Gastroesophageal sphincter (tissue), 4 donors: ENCODE measurements at regions not wholly inside any gene's neighbourhood (a gene's known extent, or its start where the extent isn't known, plus 50 kb on each side); places are given as distances from the start of the nearest gene placed in this dataset.

ENCODE experiments used
- ATAC-seq: fragments of 150-250 bp; one replicate; pipeline ENCODE4 v1.9.1; 2016; ENCODE audit warnings: mild to moderate bottlenecking, moderate library complexity
- H3K27ac ChIP-seq, 4 donors: fragments of 200-600 bp; sonication (generic) in 3 of 4; 1 replicate in 3 of 4; 2 replicates in 1 of 4; pipeline ENCODE4 v1.5.1; 2016 to 2019
- H3K27me3 ChIP-seq: fragments of 200-600 bp; sonication (generic); one replicate; pipeline ENCODE4 v1.5.1; 2019
- H3K36me3 ChIP-seq, 2 donors: fragments of 200-600 bp; sonication (generic); one replicate each; pipeline ENCODE4 v1.5.1; 2019; ENCODE audit warnings: control low read depth in 1 of 2
- H3K4me1 ChIP-seq, 3 donors: fragments of 200-600 bp; sonication (generic); 1 replicate in 2 of 3; 2 replicates in 1 of 3; pipeline ENCODE4 v1.5.1; 2016 to 2019; ENCODE audit warnings: control low read depth in 2 of 3
- H3K4me3 ChIP-seq, 2 donors: fragments of 200-600 bp; sonication (generic); one replicate each; pipeline ENCODE4 v1.5.1; 2019; ENCODE audit warnings: mild to moderate bottlenecking in 1 of 2, moderate library complexity in 1 of 2
- H3K9me3 ChIP-seq, 3 donors: fragments of 200-600 bp; sonication (generic); one replicate each; pipeline ENCODE4 v1.5.1; 2017 to 2019; ENCODE audit warnings: control low read depth in 2 of 3
- EP300 ChIP-seq: sonication (generic); formaldehyde crosslinking; IDR thresholded peaks from one replicate; pipeline ENCODE4 v1.6.1; 2017; ENCODE audit warnings: antibody characterized with exemption, mild to moderate bottlenecking
- POLR2A ChIP-seq, 2 donors: fragments of 450-650 bp; IDR thresholded peaks; one replicate each; pipeline ENCODE4 v1.6.1; 2017; ENCODE audit warnings: antibody characterized with exemption in 2 of 2, mild to moderate bottlenecking in 2 of 2, moderate library complexity in 1 of 2
- POLR2AphosphoS5 ChIP-seq: sonication (generic); formaldehyde crosslinking; IDR thresholded peaks from one replicate; pipeline ENCODE4 v1.6.1; 2017; ENCODE audit warnings: antibody characterized with exemption
- WGBS, 2 donors: methylation state at CpG; one replicate each; pipeline ENCODE4 v1.1.5; 2018; ENCODE audit warnings: low coverage in 1 of 2; 5-methylcytosine and 5-hydroxymethylcytosine counted together
- TF ChIP-seq, protein P1 (sequence below), 4 experiments: fragments of 200-600 bp in 2 of 4; fragments of 450-650 bp in 2 of 4; sonication (generic) in 1 of 4; IDR thresholded peaks; one replicate each; pipeline ENCODE4 v1.5.1; 2017 to 2019; ENCODE audit warnings: antibody characterized with exemption in 4 of 4, mild to moderate bottlenecking in 2 of 4, moderate library complexity in 2 of 4

DNA sequence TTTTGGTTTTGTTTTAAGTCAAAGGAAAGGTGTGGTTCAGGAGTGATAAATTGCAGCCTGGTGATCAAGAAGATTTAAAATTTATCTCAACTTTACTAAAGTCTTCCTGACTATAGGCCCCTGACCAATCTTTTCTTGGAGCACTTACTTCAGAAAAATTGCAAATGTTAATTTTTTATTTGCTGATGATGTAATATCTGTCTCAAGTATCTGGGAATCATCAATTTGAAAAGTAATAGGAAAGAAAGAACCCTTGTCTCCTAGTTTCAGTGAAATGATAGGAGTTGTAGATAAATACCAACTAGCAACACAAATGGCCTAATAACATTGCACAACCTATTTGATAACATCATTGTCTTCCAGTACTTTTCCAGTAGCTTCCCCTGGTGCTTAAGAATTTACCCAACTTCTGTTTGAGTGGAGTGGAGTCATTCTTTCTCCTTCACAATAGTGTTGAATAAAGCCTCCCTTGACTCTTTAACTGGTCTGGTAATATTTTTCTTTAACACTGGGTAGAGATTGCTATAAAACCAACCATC lies 648.3 kb upstream of the ADGRB3 start:
- H3K36me3 ChIP-seq = no peaks in the 10 kb centered on the region
- no peaks in the 10 kb centered on the region for H3K27me3 ChIP-seq
- no peak for TF ChIP-seq POLR2A (IDR thresholded peaks at IDR 0.05)
- TF ChIP-seq POLR2AphosphoS5 = no peak
- TF ChIP-seq, protein P1, sequence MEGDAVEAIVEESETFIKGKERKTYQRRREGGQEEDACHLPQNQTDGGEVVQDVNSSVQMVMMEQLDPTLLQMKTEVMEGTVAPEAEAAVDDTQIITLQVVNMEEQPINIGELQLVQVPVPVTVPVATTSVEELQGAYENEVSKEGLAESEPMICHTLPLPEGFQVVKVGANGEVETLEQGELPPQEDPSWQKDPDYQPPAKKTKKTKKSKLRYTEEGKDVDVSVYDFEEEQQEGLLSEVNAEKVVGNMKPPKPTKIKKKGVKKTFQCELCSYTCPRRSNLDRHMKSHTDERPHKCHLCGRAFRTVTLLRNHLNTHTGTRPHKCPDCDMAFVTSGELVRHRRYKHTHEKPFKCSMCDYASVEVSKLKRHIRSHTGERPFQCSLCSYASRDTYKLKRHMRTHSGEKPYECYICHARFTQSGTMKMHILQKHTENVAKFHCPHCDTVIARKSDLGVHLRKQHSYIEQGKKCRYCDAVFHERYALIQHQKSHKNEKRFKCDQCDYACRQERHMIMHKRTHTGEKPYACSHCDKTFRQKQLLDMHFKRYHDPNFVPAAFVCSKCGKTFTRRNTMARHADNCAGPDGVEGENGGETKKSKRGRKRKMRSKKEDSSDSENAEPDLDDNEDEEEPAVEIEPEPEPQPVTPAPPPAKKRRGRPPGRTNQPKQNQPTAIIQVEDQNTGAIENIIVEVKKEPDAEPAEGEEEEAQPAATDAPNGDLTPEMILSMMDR (IDR thresholded peaks at IDR 0.05) = no peak
- no peak for TF ChIP-seq EP300
- no peaks in the 10 kb centered on the region for H3K9me3 ChIP-seq
- H3K4me3 ChIP-seq = no peak overlapping the region
- H3K27ac ChIP-seq = no peak overlapping the region
- H3K4me1 ChIP-seq = no peaks in the 10 kb centered on the region
- ATAC-seq = no peak

GRCh38 chr6:67976486-67976885 lies 658.6 kb upstream of the ADGRB3 start:
- no peak for TF ChIP-seq POLR2A (IDR thresholded peaks at IDR 0.05)
- TF ChIP-seq EP300 = no peak
- TF ChIP-seq, protein P1 (IDR thresholded peaks at IDR 0.05) = no peak
- no peak for TF ChIP-seq POLR2AphosphoS5
- no peaks in the 10 kb centered on the region for H3K4me1 ChIP-seq
- H3K9me3 ChIP-seq = no peaks in the 10 kb centered on the region
- WGBS, 2 donors = 86 to 100% methylated on average over 2 of the region's 2 CpGs
- ATAC-seq = no peak
- H3K4me3 ChIP-seq = no peak overlapping the region
- H3K27me3 ChIP-seq = no peaks in the 10 kb centered on the region
- H3K36me3 ChIP-seq = no peaks in the 10 kb centered on the region
- H3K27ac ChIP-seq = no peak overlapping the region

GRCh38 chr6:67974931-67975330 lies 660.2 kb upstream of the ADGRB3 start:
- TF ChIP-seq POLR2AphosphoS5 (no peak), POLR2A (IDR thresholded peaks at IDR 0.05) (no peak), EP300 (no peak)
- TF ChIP-seq, protein P1 (IDR thresholded peaks at IDR 0.05) = no peak

GRCh38 chr6:67971812-67972211 lies 663.3 kb upstream of the ADGRB3 start:
- WGBS, 2 donors = 57 to 92% methylated on average over 1 of the region's 1 CpG
- H3K27ac ChIP-seq = no peak overlapping the region
- TF ChIP-seq EP300 (no peak), POLR2AphosphoS5 (no peak), POLR2A (IDR thresholded peaks at IDR 0.05) (no peak)
- TF ChIP-seq, protein P1 (IDR thresholded peaks at IDR 0.05) = no peak
- no peaks in the 10 kb centered on the region for H3K27me3 ChIP-seq
- H3K36me3 ChIP-seq = no peaks in the 10 kb centered on the region
- no peak for ATAC-seq
- no peak overlapping the region for H3K4me3 ChIP-seq
- no peaks in the 10 kb centered on the region for H3K9me3 ChIP-seq
- H3K4me1 ChIP-seq = no peaks in the 10 kb centered on the region

More at GRCh38 chr6:67974931-67975330, 660.2 kb upstream of the ADGRB3 start:
- no peak for ATAC-seq
- Histone ChIP-seq H3K9me3 (no peaks in the 10 kb centered on the region), H3K27me3 (no peaks in the 10 kb centered on the region), H3K27ac (no peak overlapping the region), H3K4me3 (no peak overlapping the region), H3K4me1 (no peaks in the 10 kb centered on the region), H3K36me3 (no peaks in the 10 kb centered on the region)

DNA sequence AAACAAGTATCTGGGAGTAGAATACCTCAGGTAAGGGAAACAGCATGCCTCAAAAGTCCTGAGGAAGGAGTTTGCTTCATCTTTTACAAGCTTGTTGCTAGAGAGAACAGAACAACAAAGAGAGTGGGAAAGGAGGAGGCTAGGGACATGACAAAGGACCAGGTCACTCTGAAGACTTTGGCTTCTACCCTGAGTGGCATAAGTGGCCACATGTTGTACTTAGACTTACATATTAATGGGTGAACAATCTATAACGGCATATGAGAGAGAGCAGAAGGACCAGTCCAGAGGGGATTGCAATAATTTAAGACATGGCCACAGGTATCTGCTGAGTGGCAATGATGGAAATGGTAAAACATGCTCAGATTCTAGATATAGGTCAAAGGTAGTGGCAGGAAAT lies 668.3 kb upstream of the ADGRB3 start:
- H3K4me1 ChIP-seq = no peaks in the 10 kb centered on the region
- TF ChIP-seq, protein P1 (IDR thresholded peaks at IDR 0.05) = no peak
- TF ChIP-seq POLR2A (IDR thresholded peaks at IDR 0.05) = no peak
- TF ChIP-seq POLR2AphosphoS5 = no peak
- no peak for TF ChIP-seq EP300
- no peaks in the 10 kb centered on the region for H3K36me3 ChIP-seq
- no peak for ATAC-seq
- 93 to 100% methylated on average over 1 of the region's 1 CpG for WGBS, 2 donors
- no peaks in the 10 kb centered on the region for H3K27me3 ChIP-seq
- H3K27ac ChIP-seq = no peak overlapping the region
- no peaks in the 10 kb centered on the region for H3K9me3 ChIP-seq
- no peak overlapping the region for H3K4me3 ChIP-seq
